NT2/D1 (cell line): ENCODE measurements at regions not wholly inside any gene's neighbourhood (a gene's known extent, or its start where the extent isn't known, plus 50 kb on each side); places are given as distances from the start of the nearest gene placed in this dataset.

Experiments
- DNase-seq: peaks from one replicate; pipeline ENCODE4 v3.0.0-alpha.2; 2011; ENCODE audit warnings: low read depth, low spot score
- H3K27me3 ChIP-seq: 2 replicates; pipeline ENCODE4 v1.6.0; 2011; ENCODE audit warnings: mild to moderate bottlenecking; ENCODE audit not compliant: insufficient read length, insufficient read depth
- H3K36me3 ChIP-seq: 2 replicates; pipeline ENCODE4 v1.6.1; 2011; ENCODE audit warnings: mild to moderate bottlenecking, low read length, mixed read lengths; ENCODE audit not compliant: insufficient read depth, insufficient read length
- H3K4me1 ChIP-seq: 2 replicates; pipeline ENCODE4 v1.5.1; 2011; ENCODE audit not compliant: insufficient read depth, insufficient read length
- H3K4me3 ChIP-seq: 2 replicates; pipeline ENCODE4 v1.5.1; 2011; ENCODE audit warnings: low read depth; ENCODE audit not compliant: insufficient read length
- H3K9ac ChIP-seq: 2 replicates; pipeline ENCODE4 v1.6.0; 2011; ENCODE audit warnings: low read depth; ENCODE audit not compliant: insufficient read length
- H3K9me3 ChIP-seq: 2 replicates; pipeline ENCODE4 v1.5.1; 2011; ENCODE audit warnings: mild to moderate bottlenecking, low read length; ENCODE audit not compliant: insufficient read depth
- SUZ12 ChIP-seq: IDR thresholded peaks from 2 replicates; pipeline ENCODE4 v1.6.1; 2011; ENCODE audit not compliant: insufficient read length, insufficient read depth; ENCODE audit errors: extremely low read depth
- YY1 ChIP-seq: IDR thresholded peaks from 2 replicates; pipeline ENCODE4 v1.6.1; 2011; ENCODE audit not compliant: insufficient read length, insufficient read depth
- ZNF274 ChIP-seq: IDR thresholded peaks from 2 replicates; pipeline ENCODE4 v1.6.1; 2011; ENCODE audit warnings: mild to moderate bottlenecking, low read depth, low read length

- TF ChIP-seq SUZ12 = no peak
- no peak for TF ChIP-seq YY1
- no peak for TF ChIP-seq ZNF274
- H3K36me3 ChIP-seq = no peaks in the 10 kb centered on the region
- H3K27me3 ChIP-seq = no peaks in the 10 kb centered on the region
- no peak overlapping the region for H3K9ac ChIP-seq
- no peak overlapping the region for H3K4me3 ChIP-seq
- H3K9me3 ChIP-seq = no peaks in the 10 kb centered on the region
- no peak for DNase-seq
- no peaks in the 10 kb centered on the region for H3K4me1 ChIP-seq
Observed at GRCh38 chr22:47593291-47593690, 830.8 kb downstream of the TBC1D22A start.

- Histone ChIP-seq H3K9me3 (no peaks in the 10 kb centered on the region), H3K36me3 (no peaks in the 10 kb centered on the region), H3K27me3 (no peaks in the 10 kb centered on the region), H3K9ac (no peak overlapping the region), H3K4me1 (no peaks in the 10 kb centered on the region), H3K4me3 (no peak overlapping the region)
- DNase-seq = no peak
- TF ChIP-seq ZNF274 (no peak), SUZ12 (no peak), YY1 (no peak)
Observed at GRCh38 chr22:47592791-47593190, 830.3 kb downstream of the TBC1D22A start.

GRCh38 chr22:47591709-47592108 lies 829.3 kb downstream of the TBC1D22A start:
- H3K27me3 ChIP-seq = no peaks in the 10 kb centered on the region
- no peaks in the 10 kb centered on the region; the same call in 1 of the 2 replicates for H3K9me3 ChIP-seq
- H3K9ac ChIP-seq = no peak overlapping the region
- no peaks in the 10 kb centered on the region for H3K36me3 ChIP-seq
- TF ChIP-seq ZNF274 = no peak
- TF ChIP-seq SUZ12 = no peak
- no peak for TF ChIP-seq YY1
- H3K4me1 ChIP-seq = no peaks in the 10 kb centered on the region
- H3K4me3 ChIP-seq = no peak overlapping the region
- no peak for DNase-seq

GRCh38 chr22:47591016-47591415 lies 828.6 kb downstream of the TBC1D22A start:
- H3K4me1 ChIP-seq = no peaks in the 10 kb centered on the region
- DNase-seq = no peak
- no peaks in the 10 kb centered on the region for H3K27me3 ChIP-seq
- no peaks in the 10 kb centered on the region for H3K36me3 ChIP-seq
- H3K9ac ChIP-seq = no peak overlapping the region
- no peak overlapping the region for H3K4me3 ChIP-seq
- no peak for TF ChIP-seq YY1
- no peak for TF ChIP-seq SUZ12
- no peak for TF ChIP-seq ZNF274
- H3K9me3 ChIP-seq = no peaks in the 10 kb centered on the region; the same call in 1 of the 2 replicates

GRCh38 chr22:47589271-47590250 lies 827.1 kb downstream of the TBC1D22A start:
- DNase-seq = no peak
- H3K36me3 ChIP-seq = no peaks in the 10 kb centered on the region
- H3K27me3 ChIP-seq = no peaks in the 10 kb centered on the region
- TF ChIP-seq ZNF274 = no peak
- H3K4me1 ChIP-seq = no peaks in the 10 kb centered on the region
- H3K4me3 ChIP-seq = no peak overlapping the region
- peaks cover 4% of the 10 kb centered on the region for H3K9me3 ChIP-seq
- H3K9ac ChIP-seq = no peak overlapping the region

- no peaks in the 10 kb centered on the region for H3K4me1 ChIP-seq
- H3K27me3 ChIP-seq = no peaks in the 10 kb centered on the region
- DNase-seq = no peak
- TF ChIP-seq ZNF274 (no peak), YY1 (no peak), SUZ12 (no peak)
- no peak overlapping the region for H3K4me3 ChIP-seq
- no peak overlapping the region for H3K9ac ChIP-seq
- peaks cover 13% of the 10 kb centered on the region for H3K9me3 ChIP-seq
- no peaks in the 10 kb centered on the region for H3K36me3 ChIP-seq
Observed at GRCh38 chr22:47588578-47588960, 826.1 kb downstream of the TBC1D22A start.

- peaks cover 19% of the 10 kb centered on the region for H3K9me3 ChIP-seq
- no peak overlapping the region for H3K9ac ChIP-seq
- no peak for TF ChIP-seq SUZ12
- no peak for TF ChIP-seq YY1
- TF ChIP-seq ZNF274 = no peak
- no peaks in the 10 kb centered on the region for H3K27me3 ChIP-seq
- DNase-seq = no peak
- H3K4me1 ChIP-seq = no peaks in the 10 kb centered on the region
- no peaks in the 10 kb centered on the region for H3K36me3 ChIP-seq
- no peak overlapping the region for H3K4me3 ChIP-seq
Observed at GRCh38 chr22:47587861-47588577, 825.6 kb downstream of the TBC1D22A start.
